ENCODE measurements at regions not wholly inside any gene's neighbourhood (a gene's known extent, or its start where the extent isn't known, plus 50 kb on each side); places are given as distances from the start of the nearest gene placed in this dataset.

- no peak for TF ChIP-seq CTCF (IDR thresholded peaks at IDR 0.05)
- TF ChIP-seq POLR2A (IDR thresholded peaks at IDR 0.05; ENCODE audit: low read length), result no peak
- no peak for TF ChIP-seq ZNF302 (CRISPR knock-in tag; IDR thresholded peaks at IDR 0.05)
- TF ChIP-seq BCL3 (IDR thresholded peaks at IDR 0.05), result no peak
- no peak for TF ChIP-seq NPAS2 (CRISPR knock-in tag; IDR thresholded peaks at IDR 0.05; ENCODE audit: borderline replicate concordance)
- TF ChIP-seq ZFP36 (IDR thresholded peaks at IDR 0.05; ENCODE audit: borderline replicate concordance, partially characterized antibody), result no peak
- no peak for TF ChIP-seq SMC3 (IDR thresholded peaks at IDR 0.05)
- TF ChIP-seq HDAC2 (IDR thresholded peaks at IDR 0.05), result no peak
- TF ChIP-seq BHLHE40 (IDR thresholded peaks at IDR 0.05; ENCODE audit: low read depth, low read length), result no peak
- no peak for TF ChIP-seq MAX (IDR thresholded peaks at IDR 0.05)
- no peak for TF ChIP-seq CEBPB (IDR thresholded peaks at IDR 0.05)
- no peak for TF ChIP-seq MYC (IDR thresholded peaks at IDR 0.05; ENCODE audit: borderline replicate concordance, low read length)
- no peak for TF ChIP-seq ZSCAN20 (CRISPR knock-in tag; IDR thresholded peaks at IDR 0.05)
- TF ChIP-seq FOSL2 (IDR thresholded peaks at IDR 0.05), result no peak
- no peak for TF ChIP-seq FOSL2 (CRISPR knock-in tag; IDR thresholded peaks at IDR 0.05)
These were observed 309.8 kb upstream of the GRM7 start for GRCh38 chr3:6551165-6551564.

Data from A549 (cell line).